GM04504 (cell line): ENCODE measurements at regions not wholly inside any gene's neighbourhood (a gene's known extent, or its start where the extent isn't known, plus 50 kb on each side); places are given as distances from the start of the nearest gene placed in this dataset.

Source experiments
- DNase-seq: peaks from one replicate; pipeline ENCODE4 v3.0.0-alpha.2; 2012; ENCODE audit warnings: low read depth

DNA sequence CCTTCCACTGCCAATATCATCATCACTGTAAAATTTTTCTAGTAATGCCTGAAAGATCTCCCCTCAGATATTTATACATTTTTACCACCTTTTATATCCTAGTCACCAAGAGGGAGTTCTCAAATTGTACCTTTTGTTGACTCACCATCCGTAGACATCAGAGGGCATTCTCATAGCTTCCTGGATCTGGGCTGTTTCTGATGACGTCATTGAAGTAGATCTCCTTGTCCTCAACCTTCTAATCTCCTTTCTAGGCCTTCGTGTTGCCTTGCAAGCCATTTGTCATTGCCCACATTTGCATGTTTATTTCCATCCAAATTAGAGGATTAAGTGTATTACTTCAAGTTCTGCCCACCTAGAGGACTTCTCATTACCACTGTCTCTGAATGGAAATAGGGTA lies 193.4 kb upstream of the NRXN1 start:
- DNase-seq = no peak

DNA sequence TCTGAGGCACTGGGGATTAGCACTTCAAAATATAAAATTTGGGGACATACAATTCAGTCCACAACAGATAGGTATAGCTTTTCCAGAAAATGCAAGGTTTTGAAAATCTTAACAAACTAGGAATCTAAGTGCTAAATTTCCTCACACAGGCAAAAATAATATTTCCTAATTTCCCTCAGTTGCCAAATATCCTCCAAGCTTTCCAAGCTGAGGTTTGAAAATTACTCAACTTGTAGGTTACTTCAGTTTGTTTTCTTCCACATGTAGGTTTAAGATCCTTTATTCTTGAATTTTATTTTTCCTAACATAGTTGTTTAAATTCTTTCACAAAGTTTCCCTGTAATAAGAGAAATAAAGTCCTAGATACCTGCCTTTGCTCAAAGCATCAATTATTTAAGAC lies 192.9 kb upstream of the NRXN1 start:
- no peak for DNase-seq

DNA sequence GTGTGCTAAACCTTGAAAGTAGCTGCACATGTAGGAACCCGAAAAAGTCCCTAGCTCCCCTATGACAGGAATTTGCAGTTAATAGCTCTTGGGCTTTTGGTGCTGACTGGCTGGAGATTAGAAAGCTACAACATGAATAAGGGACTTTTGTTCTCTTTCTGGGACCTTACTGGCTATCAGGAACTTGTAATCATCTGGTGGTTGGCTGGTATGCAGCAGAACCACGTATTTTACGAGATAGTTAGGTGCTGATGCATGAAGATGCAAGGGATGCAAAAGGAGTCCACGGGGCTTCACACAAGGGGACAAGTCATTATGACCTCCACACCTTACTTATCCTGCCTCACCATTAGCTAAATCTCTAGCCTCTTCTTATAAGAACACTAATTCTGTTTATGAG lies 190.2 kb upstream of the NRXN1 start:
- no peak for DNase-seq

DNA sequence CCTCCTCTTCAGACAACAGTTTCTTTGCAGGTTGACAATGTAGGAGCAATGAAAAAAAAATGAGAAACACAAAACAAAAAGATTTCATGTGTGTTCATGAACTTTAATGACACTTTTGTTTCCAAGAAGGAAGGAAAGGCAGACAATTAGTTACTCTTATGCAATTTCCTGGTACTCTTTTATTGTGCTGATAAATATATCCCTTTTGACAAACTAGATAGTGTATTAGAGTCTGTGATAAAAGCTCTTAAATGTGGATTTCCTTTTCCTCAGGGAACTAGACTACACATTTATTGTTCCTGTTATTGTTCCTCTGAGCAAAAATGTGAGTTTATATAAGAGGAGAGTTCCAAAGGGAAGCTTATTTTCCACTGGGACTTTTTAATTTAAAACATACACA lies 188.7 kb upstream of the NRXN1 start:
- DNase-seq = no peak

DNA sequence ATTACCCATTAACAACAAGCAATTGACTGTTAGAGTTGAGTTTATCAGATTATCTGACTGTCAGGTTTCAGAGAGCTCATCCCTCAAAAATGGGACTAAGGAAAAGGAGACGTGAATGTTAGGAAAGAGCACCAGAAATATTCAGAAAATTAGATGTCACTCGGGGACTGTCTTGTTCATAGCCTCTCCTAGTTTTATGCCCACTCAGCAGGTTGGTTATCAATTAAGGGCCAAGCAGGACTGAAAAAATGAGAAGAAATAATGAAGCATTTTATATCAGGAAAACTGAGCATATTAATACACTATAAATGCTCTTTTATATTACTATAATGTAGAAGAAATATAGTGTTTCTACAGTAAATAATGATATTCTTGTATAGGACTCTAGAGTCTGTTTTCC lies 188.1 kb upstream of the NRXN1 start:
- DNase-seq = no peak

DNA sequence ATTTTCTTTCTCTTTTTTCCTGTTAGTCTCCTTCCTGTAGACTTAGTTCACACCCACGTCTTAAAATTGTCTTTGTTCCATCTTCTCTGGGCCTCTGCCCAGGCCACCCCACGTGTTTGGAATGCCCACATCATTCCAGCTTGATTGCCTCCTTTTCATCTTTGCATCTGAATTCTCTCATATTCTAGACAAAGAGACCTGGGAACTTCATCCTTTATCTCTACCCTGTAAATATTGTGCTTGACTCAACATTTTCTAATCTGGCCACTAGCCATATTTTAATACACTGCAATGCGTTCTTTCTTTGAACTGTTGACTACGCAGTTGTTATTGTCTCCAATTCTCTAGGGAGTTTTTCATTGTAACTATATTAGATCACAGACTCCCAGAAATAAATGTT lies 187.5 kb upstream of the NRXN1 start:
- DNase-seq = no peak

DNA sequence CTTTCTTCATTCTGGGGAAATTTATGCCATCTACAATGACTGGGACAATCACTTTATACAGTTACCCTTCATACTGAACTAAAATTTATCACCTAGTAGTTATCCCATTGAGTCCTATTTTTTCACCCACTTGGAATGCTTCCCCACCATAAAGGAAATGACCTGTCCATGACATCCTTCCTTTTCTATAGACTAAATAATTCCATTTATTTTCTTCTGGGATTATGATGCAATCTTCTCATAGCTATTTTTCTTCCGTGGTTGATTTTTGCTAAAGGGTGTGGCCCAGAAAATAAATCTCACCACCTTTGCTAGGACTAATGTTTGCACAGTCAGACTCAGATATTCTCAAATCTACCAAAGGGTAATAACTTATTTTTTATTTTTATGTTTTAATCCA lies 186.1 kb upstream of the NRXN1 start:
- no peak for DNase-seq

DNA sequence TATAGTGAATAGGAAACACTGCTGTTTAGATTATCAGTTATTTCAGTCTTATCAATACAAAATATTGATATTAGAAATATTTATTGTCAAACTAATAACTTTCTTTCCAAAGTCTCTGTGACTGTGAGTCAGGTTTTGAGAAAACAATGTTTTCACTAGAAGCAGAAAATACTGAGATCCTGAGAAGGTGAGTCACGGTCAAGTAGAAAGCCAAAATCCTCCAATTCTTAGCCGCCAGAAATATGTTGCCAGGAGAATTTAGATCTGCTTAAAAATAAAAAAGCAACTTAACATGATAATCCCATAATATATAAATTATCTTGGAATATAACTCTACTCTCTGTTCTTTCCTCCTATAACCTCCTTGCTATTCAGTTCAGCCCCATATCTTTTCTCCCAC lies 181.9 kb upstream of the NRXN1 start:
- DNase-seq = no peak

DNA sequence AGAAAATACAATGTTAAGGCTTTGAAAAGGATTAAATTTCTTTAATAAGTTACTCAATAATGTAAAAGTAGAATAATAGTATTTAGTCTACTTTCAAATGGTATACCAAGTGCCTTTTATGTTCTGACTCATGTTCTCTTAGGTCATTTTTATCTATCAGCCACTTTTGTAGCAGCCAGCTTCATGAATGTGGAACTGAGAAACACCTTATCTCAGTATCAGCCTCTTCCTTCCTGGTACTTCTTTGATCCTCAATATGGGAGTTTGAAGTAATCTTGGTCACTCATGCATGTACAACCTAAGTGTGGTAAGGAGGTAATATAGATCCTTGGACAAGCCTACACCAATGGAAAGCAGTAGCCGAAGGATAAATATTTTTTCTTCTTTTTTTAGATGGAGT lies 180.4 kb upstream of the NRXN1 start:
- DNase-seq = no peak

DNA sequence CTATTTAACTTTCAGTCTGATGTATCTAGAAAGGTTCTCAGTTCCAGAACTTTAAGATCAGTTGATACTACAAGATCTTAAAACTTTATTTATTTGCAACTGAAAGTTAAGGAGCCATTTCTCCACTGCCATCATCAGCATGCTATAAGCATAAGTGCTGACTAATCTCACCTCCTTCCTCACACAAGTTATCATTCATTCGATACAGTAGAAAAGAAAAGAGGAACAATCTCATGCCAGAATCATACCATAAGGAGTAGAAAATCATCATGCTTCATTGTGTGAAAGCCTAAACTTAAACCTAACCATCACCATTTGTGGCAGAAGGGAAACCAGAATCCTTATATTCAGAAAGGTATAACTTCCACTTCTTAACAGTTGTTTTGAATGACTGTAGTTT lies 176.6 kb upstream of the NRXN1 start:
- no peak for DNase-seq

DNA sequence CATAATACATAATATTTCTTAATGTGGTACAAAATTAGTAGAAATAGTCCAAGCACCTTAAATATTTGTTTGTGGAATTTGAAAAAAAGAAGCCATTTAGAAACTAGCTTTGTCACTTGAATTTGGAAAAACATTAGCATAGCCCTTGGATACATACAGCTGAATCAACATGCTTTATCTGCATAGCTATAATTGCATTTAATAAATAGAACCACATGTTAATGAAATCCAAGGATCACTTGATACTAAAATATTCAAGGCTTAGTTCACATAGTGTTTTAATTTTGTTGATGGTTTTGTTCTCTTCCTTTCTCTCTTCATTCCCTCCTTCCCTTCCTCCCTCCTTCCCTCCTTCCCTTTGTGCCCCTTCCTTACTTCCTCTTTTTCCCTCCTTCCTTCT lies 169.4 kb upstream of the NRXN1 start:
- DNase-seq = no peak

DNA sequence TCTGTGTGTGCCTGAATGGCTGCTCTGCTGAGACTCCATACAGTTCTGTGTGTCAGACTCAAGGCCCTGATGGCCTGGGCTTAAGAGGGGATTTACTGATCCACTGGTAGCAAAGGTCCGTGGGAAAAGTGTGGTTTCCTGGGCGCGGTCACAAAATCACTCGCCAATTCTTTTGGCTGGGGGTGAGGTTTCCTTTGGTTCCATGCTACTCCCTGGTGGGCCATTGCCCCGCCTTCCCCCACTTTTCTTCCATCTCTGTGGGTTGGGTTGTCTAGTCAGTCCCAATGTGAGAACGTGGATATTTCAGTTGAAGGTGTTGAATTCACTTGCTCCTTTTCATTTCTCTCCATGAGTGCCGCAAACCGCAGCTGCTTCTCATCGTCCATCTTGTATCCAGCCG lies 162.7 kb upstream of the NRXN1 start:
- DNase-seq = no peak

DNA sequence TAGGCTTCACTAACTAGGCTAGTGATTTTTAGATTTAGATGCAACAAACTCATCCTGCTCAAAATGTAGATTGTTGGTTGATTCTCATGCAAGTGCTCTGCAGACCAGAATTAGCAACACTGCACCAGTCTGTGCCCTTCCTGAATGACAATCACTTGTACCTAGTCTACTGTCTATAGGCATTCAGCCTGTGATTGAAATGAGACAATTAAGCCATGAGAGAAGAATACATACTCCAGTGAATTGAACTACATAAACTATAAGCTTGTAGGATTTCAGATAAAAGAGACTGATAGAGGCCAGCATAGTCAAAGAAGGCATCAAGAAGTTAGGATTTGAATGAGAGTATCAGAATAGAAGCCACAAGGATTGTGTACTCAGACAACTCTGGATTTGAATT lies 138.3 kb upstream of the NRXN1 start:
- DNase-seq = no peak

DNA sequence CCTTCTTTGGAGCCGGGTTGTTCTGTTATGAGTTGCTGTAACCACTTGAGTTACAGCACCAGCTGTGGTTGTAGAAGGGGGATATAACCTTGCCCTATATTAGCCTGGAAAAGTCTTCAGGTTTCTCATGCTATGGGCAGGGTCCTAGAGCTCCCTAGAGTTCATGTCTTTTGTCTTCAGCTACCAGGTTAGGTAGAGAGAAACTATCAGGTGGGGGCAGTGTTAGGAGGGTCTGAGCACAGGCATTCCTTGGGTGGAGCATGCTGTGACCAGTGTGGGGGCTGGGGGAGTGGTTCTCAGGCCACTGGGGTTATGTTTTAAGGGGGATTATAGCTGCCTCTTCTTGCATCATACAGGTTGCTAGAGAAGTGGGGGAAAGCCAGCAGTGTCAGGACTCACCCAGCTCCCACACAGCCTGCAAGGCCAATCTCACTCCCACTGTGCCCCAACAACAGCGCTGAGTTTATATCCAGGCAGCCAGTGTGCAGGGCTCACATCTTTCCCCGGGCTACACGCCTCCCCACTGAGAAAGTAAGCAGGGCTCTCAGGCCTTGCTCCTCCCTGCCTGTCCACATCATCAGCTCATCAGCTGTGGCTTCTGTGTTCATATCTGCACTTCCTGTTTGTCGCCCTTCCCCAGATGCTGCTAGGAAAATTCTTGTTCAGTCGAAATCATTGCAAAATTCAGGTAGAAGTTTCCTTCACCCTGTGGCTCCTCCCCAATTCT lies 133.8 kb upstream of the NRXN1 start:
- DNase-seq = no peak

DNA sequence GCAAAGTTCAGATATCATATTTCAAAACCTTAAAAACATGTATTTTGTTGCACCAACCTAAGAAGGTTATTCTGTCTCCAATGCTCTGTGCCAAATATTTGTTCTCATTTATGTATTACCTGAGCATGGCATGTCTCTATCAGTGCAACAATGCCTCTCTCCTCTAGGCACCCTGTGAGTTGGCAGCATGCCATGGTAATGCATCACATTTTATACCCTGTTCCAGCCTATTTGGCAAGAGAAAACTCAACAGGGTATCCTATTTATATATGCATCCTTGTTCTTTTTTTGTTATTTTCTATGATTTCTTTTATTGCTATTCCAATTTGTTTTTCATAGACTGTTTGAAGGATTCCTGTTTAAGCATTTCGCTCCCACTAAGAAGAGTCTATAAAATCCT lies 126.3 kb upstream of the NRXN1 start:
- DNase-seq = no peak

DNA sequence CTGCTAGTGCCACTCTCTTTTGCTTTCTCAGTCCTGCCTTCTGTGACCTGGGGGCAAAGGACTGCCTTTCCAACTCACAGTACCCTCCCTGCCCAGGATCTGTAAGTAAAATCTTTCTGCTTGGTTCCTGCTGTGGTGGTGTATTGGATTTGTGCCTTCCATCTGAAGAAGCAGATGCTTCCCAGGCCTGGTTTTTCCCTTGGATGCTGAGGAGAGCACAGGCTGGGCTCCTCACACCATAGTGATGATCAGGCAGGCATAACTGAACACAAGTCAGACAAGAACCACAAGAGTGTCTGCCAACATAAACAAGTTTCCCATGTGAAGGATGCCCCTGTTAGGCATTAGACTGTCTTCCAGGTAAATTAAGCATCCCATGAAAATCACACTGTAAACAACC lies 121.3 kb upstream of the NRXN1 start:
- DNase-seq = no peak

DNA sequence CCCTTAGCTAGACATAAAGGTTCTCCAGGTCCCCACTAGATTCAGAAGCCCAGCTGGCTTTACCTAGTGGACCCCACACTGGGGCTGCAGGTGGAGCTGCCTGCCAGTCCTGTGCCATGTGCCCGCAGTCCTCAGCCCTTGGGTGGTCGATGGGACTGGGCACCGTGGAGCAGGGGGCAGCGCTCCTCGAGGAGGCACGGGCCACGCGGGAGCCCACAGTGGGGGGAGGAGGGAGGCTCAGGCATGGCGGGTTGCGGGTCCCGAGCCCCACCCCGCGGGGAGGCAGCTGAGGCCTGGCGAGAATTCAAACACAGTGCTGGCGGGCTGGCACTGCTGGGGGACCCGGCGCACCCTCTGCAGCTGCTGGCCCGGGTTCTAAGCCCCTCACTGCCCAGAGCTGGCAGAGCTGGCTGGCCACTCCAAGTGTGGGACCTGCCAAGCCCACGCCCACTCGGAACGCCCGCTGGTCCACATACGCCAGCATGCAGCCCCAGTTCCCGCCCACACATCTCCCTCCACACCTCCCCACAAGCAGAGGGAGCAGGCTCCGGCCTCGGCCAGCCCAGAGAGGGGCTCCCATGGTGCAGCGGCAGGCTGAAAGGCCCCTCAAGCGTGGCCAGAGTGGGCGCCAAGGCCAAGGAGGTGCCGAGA lies 119.7 kb upstream of the NRXN1 start:
- DNase-seq = no peak

DNA sequence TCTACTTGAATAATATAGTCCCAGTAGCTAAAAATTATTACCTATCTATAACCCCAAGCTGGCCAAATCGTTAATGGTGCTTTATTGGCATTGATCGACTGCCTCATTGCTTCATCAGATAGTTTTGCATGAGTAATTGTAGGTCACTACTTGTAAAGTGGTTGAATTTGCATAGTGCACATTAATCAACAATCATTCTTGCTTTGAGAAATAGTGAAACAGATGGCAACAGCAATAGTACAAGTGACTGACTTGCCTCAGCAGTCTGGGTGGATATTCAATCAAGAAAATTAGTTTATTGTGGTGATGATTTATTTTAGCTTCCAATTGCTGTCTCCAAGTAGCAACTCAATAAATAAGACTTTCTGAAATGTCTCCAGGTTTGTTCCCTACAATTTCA lies 117.8 kb upstream of the NRXN1 start:
- no peak for DNase-seq

DNA sequence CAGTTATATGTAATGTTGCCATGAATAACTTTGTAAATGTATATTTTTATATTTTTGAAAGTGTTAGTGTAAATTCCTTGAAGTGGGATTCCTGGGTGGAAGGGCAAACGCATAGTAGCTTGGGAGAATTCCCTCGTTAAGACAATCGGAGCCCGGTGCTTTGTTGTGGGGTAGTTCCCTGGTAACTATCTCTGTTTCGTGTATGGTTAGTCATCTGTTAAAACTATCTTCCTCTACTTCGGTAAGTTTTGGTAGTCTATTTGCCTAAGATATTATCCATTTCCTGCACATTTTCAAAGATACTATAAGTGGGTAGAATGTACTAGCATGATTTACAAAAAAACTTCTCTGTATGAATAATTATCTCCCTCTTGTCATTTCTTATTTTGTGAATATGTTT lies 113.8 kb upstream of the NRXN1 start:
- DNase-seq = no peak

DNA sequence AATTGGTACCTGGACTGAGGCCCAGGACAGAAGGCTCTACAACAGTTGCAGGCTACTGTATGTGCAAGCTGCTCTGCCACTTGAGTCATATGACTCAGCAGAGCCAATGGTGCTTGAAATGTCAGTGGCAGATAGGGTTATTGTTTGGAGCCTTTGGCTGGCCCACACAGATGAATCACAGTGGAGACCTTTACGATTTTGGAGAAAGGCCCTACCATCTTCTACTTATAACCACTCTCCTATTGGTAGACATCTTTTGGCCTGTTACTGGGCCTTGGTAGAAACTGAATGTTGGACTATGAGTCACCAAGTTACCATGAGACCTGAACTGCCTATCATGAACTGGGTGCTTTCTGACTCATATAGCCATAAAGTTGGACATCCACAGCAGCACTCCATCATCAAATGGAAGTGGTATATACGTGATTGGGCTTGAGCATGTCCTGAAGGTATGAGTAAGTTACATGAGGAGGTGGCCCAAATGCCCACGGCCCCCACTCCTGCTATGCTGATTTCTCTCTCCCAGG lies 88.9 kb upstream of the NRXN1 start:
- no peak for DNase-seq

DNA sequence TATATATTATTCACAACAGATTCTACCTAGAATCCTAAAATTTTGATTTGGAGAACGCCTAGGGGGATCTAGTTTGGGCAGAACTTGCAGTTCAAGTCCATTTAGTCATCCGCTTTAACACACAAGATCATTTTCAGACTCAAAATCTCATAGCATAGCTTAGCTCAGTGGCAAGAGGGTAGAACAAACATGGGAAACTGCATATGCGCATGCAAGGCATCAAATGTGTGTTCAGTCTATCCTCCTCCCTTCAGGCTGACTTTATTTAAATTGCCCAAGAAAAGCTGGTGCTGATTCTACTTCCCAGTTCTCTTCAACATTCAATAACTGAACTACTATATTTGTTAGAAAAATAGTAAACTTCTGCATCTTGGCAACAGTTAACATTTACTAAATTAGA lies 79.6 kb upstream of the NRXN1 start:
- DNase-seq = no peak

DNA sequence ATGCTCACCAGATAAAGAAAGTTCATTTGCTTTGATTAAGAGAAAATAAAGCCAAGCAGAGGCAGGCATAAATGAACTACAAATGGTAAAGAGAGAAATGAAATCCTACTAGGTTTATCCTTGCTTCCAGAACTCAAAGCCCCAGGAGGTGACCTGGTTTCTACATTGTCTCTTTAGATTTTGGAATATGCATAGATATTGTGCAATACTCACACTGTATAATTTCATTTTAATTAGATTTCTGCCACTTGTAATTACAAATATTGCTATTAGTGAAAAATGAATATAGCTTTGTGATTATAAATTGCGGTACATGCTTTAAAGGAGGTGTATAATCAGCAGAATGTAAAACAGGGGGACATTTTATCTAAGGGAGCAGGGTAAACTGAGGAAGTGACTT lies 76.9 kb upstream of the NRXN1 start:
- no peak for DNase-seq

DNA sequence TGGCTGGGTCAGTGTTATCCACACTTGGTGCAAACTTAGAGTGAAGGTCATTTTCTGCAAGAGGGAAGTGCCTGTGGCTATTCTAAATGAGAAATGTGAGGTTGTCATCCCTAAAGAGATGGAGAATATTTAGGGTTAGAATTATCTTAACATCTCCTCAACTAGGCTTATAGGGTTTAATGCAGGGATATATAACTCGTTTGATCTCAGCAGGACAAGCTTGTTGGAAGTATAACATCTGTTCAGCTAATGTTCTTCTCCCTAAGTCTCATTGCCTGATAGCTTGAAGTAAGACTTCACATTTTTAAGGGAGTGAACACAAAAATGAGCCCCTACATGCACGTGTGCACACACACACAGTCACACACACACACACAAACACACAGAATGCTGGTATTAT lies 75.9 kb upstream of the NRXN1 start:
- DNase-seq = no peak

DNA sequence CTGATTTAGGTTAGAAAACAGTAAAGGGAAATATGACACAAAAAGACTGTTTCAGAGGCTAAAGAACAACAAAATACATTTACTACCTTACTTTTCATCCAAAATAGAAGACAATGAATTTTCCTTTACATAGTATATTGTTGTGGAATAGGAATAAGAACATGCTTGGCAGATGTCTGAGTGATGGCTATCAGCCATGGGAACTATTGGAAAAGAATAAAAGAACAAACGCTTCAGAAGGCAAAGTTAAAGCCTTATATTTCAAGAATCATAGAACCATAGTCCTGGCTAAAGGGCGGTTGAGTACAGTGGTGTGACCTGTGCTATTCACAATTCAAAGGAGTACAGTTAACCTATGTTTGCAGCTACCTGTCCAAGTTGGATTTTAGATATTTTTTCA lies 73.9 kb upstream of the NRXN1 start:
- DNase-seq = no peak
